Left renal pelvis (tissue), 4 donors: ENCODE measurements at regions not wholly inside any gene's neighbourhood (a gene's known extent, or its start where the extent isn't known, plus 50 kb on each side); places are given as distances from the start of the nearest gene placed in this dataset.
"Not testable (repeated sequence)": the region's sequence is repeated elsewhere in the genome, so short reads cannot be mapped to it uniquely, and the experiment has no call there.

Source experiments
- DNase-seq, 4 donors: peaks; one replicate each; pipeline ENCODE4 v3.0.0-alpha.2; 2013; ENCODE audit warnings: low read depth in 4 of 4, low spot score in 3 of 4

DNA sequence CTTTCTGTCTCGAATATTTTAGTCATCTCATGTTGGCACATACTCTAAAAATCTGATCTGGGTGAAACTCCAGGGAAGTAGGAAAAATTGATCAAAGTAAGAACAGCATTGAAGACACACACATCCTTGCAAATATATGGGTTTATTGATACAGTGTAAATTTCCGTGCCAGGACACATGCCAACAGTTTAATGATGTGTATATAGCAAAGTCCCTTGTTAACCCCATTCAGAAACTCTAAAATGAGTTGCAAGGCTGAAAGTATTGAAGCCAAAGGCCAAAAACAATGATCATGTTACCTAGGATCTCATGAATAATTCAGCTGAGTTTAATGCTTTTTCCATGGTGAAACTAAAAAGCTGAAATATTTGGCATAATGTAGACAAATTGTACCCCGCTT lies 62.3 kb upstream of the FAM72C start:
- DNase-seq: not testable (repeated sequence)

DNA sequence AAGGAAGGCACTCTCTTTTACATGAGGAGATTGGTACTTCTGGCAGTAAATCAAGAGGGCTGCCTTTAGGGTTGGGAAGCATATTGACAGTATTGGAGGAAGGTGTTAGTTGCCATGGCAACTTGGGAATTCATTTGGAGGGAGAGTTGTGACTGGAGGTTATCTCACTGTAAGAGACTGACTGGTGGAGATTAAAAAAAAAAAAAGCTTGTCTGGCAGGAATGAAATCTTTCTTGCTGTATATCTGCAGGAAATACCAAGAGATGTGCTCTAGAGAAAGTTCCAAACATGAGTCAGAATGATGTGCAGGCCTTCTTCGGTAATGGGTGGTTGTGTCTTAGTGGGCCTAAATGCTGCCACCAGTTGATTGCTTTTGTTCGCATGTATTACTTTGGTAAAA lies 59.8 kb upstream of the FAM72C start:
- not testable (repeated sequence) for DNase-seq

DNA sequence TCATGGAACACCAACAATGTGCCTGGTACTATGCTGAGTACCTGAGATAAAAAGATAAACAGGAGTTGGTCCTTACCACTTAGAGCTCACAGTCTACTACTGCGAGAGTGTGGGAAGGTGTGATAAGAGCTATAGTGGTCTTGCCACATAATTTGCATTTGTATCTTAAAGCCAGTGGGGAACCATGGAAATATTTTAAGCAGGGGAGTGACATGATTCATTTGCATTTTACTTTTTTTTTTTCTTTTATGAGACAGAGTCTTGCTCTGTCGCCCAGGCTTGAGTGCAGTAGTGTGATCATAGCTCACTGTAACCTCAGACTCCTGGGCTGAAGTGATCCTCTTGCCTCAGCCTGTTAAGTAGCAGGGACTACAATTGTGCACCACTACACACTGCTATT lies 54.2 kb upstream of the FAM72C start:
- DNase-seq: not testable (repeated sequence)

DNA sequence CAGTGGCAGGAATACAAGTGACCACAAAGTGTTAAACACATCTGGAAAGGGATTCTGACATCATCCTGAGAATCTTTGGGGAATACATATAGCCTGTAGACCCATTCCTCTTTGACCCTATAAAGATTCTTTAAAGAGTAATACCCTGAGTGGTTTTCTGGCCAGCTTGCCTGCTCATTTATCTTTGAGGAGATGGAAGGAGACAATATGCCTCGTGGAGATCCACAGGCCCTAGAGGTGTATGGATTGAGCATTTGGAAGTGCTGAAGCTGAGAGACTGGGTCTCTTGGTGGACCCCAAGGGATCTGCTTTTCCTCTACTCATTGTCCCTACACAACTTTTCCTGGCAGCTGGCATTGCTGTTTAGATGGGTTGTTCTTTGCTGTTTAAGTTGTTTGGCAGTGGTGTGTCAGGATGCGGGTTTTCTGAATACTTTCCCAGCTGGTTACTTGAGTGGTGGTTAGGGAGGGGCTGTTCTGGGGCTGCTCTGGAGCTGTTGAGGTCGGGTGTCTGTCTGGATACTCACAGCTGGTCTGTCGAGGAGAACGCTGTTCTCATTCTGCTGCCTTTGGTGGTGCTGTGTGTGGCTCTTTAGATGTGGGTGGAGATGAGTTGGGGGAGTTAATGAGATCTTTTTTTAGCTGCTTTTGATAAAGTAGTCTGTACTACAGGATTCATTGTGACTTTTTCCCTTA lies 50.1 kb upstream of the FAM72C start:
- DNase-seq: not testable (repeated sequence)
